ENCODE measurements at regions not wholly inside any gene's neighbourhood (a gene's known extent, or its start where the extent isn't known, plus 50 kb on each side); places are given as distances from the start of the nearest gene placed in this dataset.
A peak's percentile ranks its signal among the peaks of the same experiment; 100 is the strongest.

GRCh38 chr4:4693755-4694295 is 152.0 kb upstream of the STX18 start:
- Mint-ChIP-seq H3K36me3 (peaks cover 8 to 14% of the 10 kb centered on the region in 2 donors), H3K4me3 (no peak overlapping the region), H3K9me3 (peaks cover 0 to 12% (median 2%) of the 10 kb centered on the region in 7 donors), H3K27me3 (no peaks in the 10 kb centered on the region), H3K27ac (peak overlapping the region in 1 of 6 donors; percentile 52), H3K4me1 (no peaks in the 10 kb centered on the region)
- no peak for DNase-seq
- no peak for ATAC-seq (ENCODE audit: low read depth in 2 of 2)

- Mint-ChIP-seq H3K4me1 (no peaks in the 10 kb centered on the region), H3K36me3 (peaks cover 8 to 14% of the 10 kb centered on the region in 2 donors), H3K4me3 (no peak overlapping the region), H3K27ac (peak overlapping the region in 1 of 6 donors; percentile 52), H3K9me3 (peaks cover 0 to 12% (median 2%) of the 10 kb centered on the region in 7 donors), H3K27me3 (no peaks in the 10 kb centered on the region)
- ATAC-seq (ENCODE audit: low read depth in 2 of 2) (no peak), DNase-seq (no peak)
Observed at GRCh38 chr4:4693258-4693657, 151.4 kb upstream of the STX18 start.

GRCh38 chr4:4690854-4691253 is 149.0 kb upstream of the STX18 start:
- no peak overlapping the region for H3K27ac Mint-ChIP-seq
- no peaks in the 10 kb centered on the region for H3K27me3 Mint-ChIP-seq
- DNase-seq (no peak), ATAC-seq (ENCODE audit: low read depth in 2 of 2) (no peak)
- no peaks in the 10 kb centered on the region for H3K4me1 Mint-ChIP-seq
- H3K4me3 Mint-ChIP-seq, result no peak overlapping the region
- peaks cover 14% of the 10 kb centered on the region in 2 donors for H3K36me3 Mint-ChIP-seq
- H3K9me3 Mint-ChIP-seq, result peaks cover 0 to 12% (median 2%) of the 10 kb centered on the region in 7 donors

GRCh38 chr4:4689694-4690440 is 148.0 kb upstream of the STX18 start:
- no peak overlapping the region for H3K4me3 Mint-ChIP-seq
- H3K36me3 Mint-ChIP-seq, result peaks cover 14% of the 10 kb centered on the region in 2 donors
- peaks cover 0 to 12% (median 2%) of the 10 kb centered on the region in 7 donors for H3K9me3 Mint-ChIP-seq
- H3K27me3 Mint-ChIP-seq, result no peaks in the 10 kb centered on the region
- DNase-seq, result no peak
- no peak for ATAC-seq (ENCODE audit: low read depth in 2 of 2)
- H3K27ac Mint-ChIP-seq, result peak overlapping the region in 1 of 6 donors; percentile 26
- no peaks in the 10 kb centered on the region for H3K4me1 Mint-ChIP-seq

- H3K4me1 Mint-ChIP-seq, result no peaks in the 10 kb centered on the region
- no peaks in the 10 kb centered on the region for H3K27me3 Mint-ChIP-seq
- peaks cover 0 to 12% (median 2%) of the 10 kb centered on the region in 7 donors for H3K9me3 Mint-ChIP-seq
- H3K4me3 Mint-ChIP-seq, result no peak overlapping the region
- H3K36me3 Mint-ChIP-seq, result peaks cover 14% of the 10 kb centered on the region in 2 donors
- ATAC-seq (ENCODE audit: low read depth in 2 of 2) (no peak), DNase-seq (no peak)
- H3K27ac Mint-ChIP-seq, result peak overlapping the region in 1 of 6 donors; percentile 17
Observed at GRCh38 chr4:4687935-4688727, 146.3 kb upstream of the STX18 start.

GRCh38 chr4:4687100-4687499 is 145.3 kb upstream of the STX18 start:
- Mint-ChIP-seq H3K9me3 (peaks cover 0 to 12% (median 2%) of the 10 kb centered on the region in 7 donors), H3K4me3 (no peak overlapping the region), H3K27me3 (no peaks in the 10 kb centered on the region), H3K36me3 (peaks cover 14% of the 10 kb centered on the region in 2 donors), H3K27ac (no peak overlapping the region), H3K4me1 (no peaks in the 10 kb centered on the region)
- DNase-seq (no peak), ATAC-seq (ENCODE audit: low read depth in 2 of 2) (no peak)

- Mint-ChIP-seq H3K9me3 (peaks cover 0 to 12% (median 0%) of the 10 kb centered on the region in 7 donors), H3K4me3 (no peak overlapping the region), H3K36me3 (peaks cover 14% of the 10 kb centered on the region in 2 donors), H3K27ac (no peak overlapping the region), H3K4me1 (no peaks in the 10 kb centered on the region), H3K27me3 (no peaks in the 10 kb centered on the region)
- no peak for DNase-seq
- no peak for ATAC-seq (ENCODE audit: low read depth in 2 of 2)
Observed at GRCh38 chr4:4685810-4686795, 144.3 kb upstream of the STX18 start.

- DNase-seq (no peak), ATAC-seq (ENCODE audit: low read depth in 2 of 2) (no peak)
- no peaks in the 10 kb centered on the region for H3K27me3 Mint-ChIP-seq
- peak overlapping the region in 1 of 6 donors; percentile 48 for H3K27ac Mint-ChIP-seq
- H3K9me3 Mint-ChIP-seq, result no peaks in the 10 kb centered on the region
- H3K4me3 Mint-ChIP-seq, result no peak overlapping the region
- H3K4me1 Mint-ChIP-seq, result no peaks in the 10 kb centered on the region
- H3K36me3 Mint-ChIP-seq, result no peaks in the 10 kb centered on the region
Observed at GRCh38 chr4:4681653-4682052, 139.8 kb upstream of the STX18 start.

GRCh38 chr4:4680758-4681157 is 138.9 kb upstream of the STX18 start:
- H3K27ac Mint-ChIP-seq, result peak overlapping the region in 1 of 6 donors; percentile 9
- DNase-seq (no peak), ATAC-seq (ENCODE audit: low read depth in 2 of 2) (no peak)
- no peak overlapping the region for H3K4me3 Mint-ChIP-seq
- H3K27me3 Mint-ChIP-seq, result no peaks in the 10 kb centered on the region
- H3K9me3 Mint-ChIP-seq, result no peaks in the 10 kb centered on the region
- H3K36me3 Mint-ChIP-seq, result peaks cover 0 to 1% of the 10 kb centered on the region in 2 donors
- no peaks in the 10 kb centered on the region for H3K4me1 Mint-ChIP-seq

GRCh38 chr4:4680243-4680642 is 138.4 kb upstream of the STX18 start:
- DNase-seq (no peak), ATAC-seq (ENCODE audit: low read depth in 2 of 2) (no peak)
- peaks cover 0 to 3% (median 0%) of the 10 kb centered on the region in 7 donors for H3K9me3 Mint-ChIP-seq
- H3K4me3 Mint-ChIP-seq, result no peak overlapping the region
- peaks cover 4 to 6% of the 10 kb centered on the region in 2 donors for H3K36me3 Mint-ChIP-seq
- no peak overlapping the region for H3K27ac Mint-ChIP-seq
- peaks cover 0 to 2% (median 0%) of the 10 kb centered on the region in 3 donors for H3K4me1 Mint-ChIP-seq
- H3K27me3 Mint-ChIP-seq, result no peaks in the 10 kb centered on the region

- H3K9me3 Mint-ChIP-seq, result peaks cover 0 to 9% (median 0%) of the 10 kb centered on the region in 7 donors
- no peak overlapping the region for H3K4me3 Mint-ChIP-seq
- H3K27me3 Mint-ChIP-seq, result no peaks in the 10 kb centered on the region
- ATAC-seq (ENCODE audit: low read depth in 2 of 2) (no peak), DNase-seq (no peak)
- no peak overlapping the region for H3K27ac Mint-ChIP-seq
- H3K36me3 Mint-ChIP-seq, result peaks cover 10 to 11% of the 10 kb centered on the region in 2 donors
- peaks cover 0 to 5% (median 0%) of the 10 kb centered on the region in 3 donors for H3K4me1 Mint-ChIP-seq
Observed at GRCh38 chr4:4677556-4678522, 136.0 kb upstream of the STX18 start.

- Mint-ChIP-seq H3K4me3 (no peak overlapping the region), H3K27me3 (no peaks in the 10 kb centered on the region), H3K9me3 (peaks cover 0 to 9% (median 0%) of the 10 kb centered on the region in 7 donors), H3K27ac (peak overlapping the region in 1 of 6 donors; percentile 21), H3K4me1 (peaks cover 0 to 5% (median 0%) of the 10 kb centered on the region in 3 donors), H3K36me3 (peaks cover 10 to 11% of the 10 kb centered on the region in 2 donors)
- DNase-seq (no peak), ATAC-seq (ENCODE audit: low read depth in 2 of 2) (no peak)
Observed at GRCh38 chr4:4675641-4676040, 133.8 kb upstream of the STX18 start.
